SK-N-SH (cell line): ENCODE measurements at regions not wholly inside any gene's neighbourhood (a gene's known extent, or its start where the extent isn't known, plus 50 kb on each side); places are given as distances from the start of the nearest gene placed in this dataset.
A peak's percentile ranks its signal among the peaks of the same experiment; 100 is the strongest.

ENCODE experiments used
- CTCF ChIA-PET: fragments of 300-600, 350-600 bp; formaldehyde crosslinking; extraction: SDS; loops from one replicate; lab custom pipeline; 2021; lab: Yijun Ruan, JAX
- POLR2A ChIA-PET: fragments of 350-600 bp; sonication (Branson Sonifier 250); formaldehyde crosslinking; extraction: SDS; loops from one replicate; lab custom pipeline; 2020; ENCODE audit warnings: antibody characterized with exemption, inconsistent platforms; lab: Yijun Ruan, JAX
- DNase-seq: peaks from one replicate; pipeline ENCODE4 v3.0.0; 2012
- H2AFZ ChIP-seq: fragments of 200-600 bp; sonication (generic); 2 replicates; pipeline ENCODE4 v1.8.1; 2016; ENCODE audit warnings: antibody characterized with exemption, mild to moderate bottlenecking, low read depth
- H3F3A ChIP-seq: fragments of 200-600 bp; sonication (generic); replicated peaks from 2 replicates; pipeline ENCODE3; 2016; ENCODE audit warnings: antibody characterized with exemption, mild to moderate bottlenecking; ENCODE audit not compliant: insufficient read depth
- H3K27ac ChIP-seq, 2 experiments: fragments of 200-500 bp in 1 of 2; fragments of 200-600 bp in 1 of 2; sonication (Bioruptor generic) in 1 of 2; sonication (generic), shearing (Covaris generic) in 1 of 2; 2 replicates each; pipeline versions ENCODE4 v1.5.1 to v1.6.1; 2014 to 2016; ENCODE audit warnings: low read depth in 2 of 2, inconsistent platforms in 1 of 2, low read length in 1 of 2, mild to moderate bottlenecking in 1 of 2, mixed read lengths in 1 of 2
- H3K27me3 ChIP-seq: fragments of 200-600 bp; sonication (generic), shearing (Covaris generic); 2 replicates; pipeline ENCODE4 v1.6.1; 2016; ENCODE audit warnings: mixed run types; ENCODE audit not compliant: insufficient read depth
- H3K36me3 ChIP-seq, 2 experiments: fragments of 200-500 bp in 1 of 2; fragments of 200-600 bp in 1 of 2; sonication (Bioruptor generic) in 1 of 2; sonication (generic) in 1 of 2; replicated peaks in 1 of 2; 2 replicates each; pipeline versions ENCODE3 to v1.5.1; 2014 to 2016; ENCODE audit warnings: low read length in 1 of 2, mild to moderate bottlenecking in 1 of 2; ENCODE audit not compliant: insufficient read depth in 2 of 2, control insufficient read depth in 1 of 2
- H3K4me1 ChIP-seq, 2 experiments: fragments of 200-500 bp in 1 of 2; fragments of 200-600 bp in 1 of 2; sonication (Bioruptor generic) in 1 of 2; sonication (generic), shearing (Covaris generic) in 1 of 2; 2 replicates each; pipeline versions ENCODE4 v1.5.1 to v1.6.1; 2014 to 2016; ENCODE audit warnings: low read depth in 1 of 2, low read length in 1 of 2, mixed run types in 1 of 2; ENCODE audit not compliant: insufficient read depth in 2 of 2, control insufficient read depth in 1 of 2
- H3K4me2 ChIP-seq: fragments of 200-600 bp; sonication (generic), shearing (Covaris generic); 2 replicates; pipeline ENCODE4 v1.6.1; 2017; ENCODE audit warnings: mixed run types
- H3K4me3 ChIP-seq, 2 experiments: fragments of 200-500 bp in 1 of 2; fragments of 200-600 bp in 1 of 2; sonication (Bioruptor generic) in 1 of 2; sonication (generic), shearing (Covaris generic) in 1 of 2; 2 replicates each; pipeline versions ENCODE4 v1.5.1 to v1.8.1; 2014 to 2016; ENCODE audit warnings: low read depth in 2 of 2, inconsistent platforms in 1 of 2, low read length in 1 of 2, mild to moderate bottlenecking in 1 of 2, mixed read lengths in 1 of 2, moderate library complexity in 1 of 2
- H3K79me2 ChIP-seq: fragments of 200-600 bp; sonication (generic); 2 replicates; pipeline ENCODE4 v1.8.1; 2017; ENCODE audit warnings: mild to moderate bottlenecking; ENCODE audit not compliant: insufficient read depth
- H3K9ac ChIP-seq: fragments of 200-600 bp; sonication (generic); 2 replicates; pipeline ENCODE4 v1.6.1; 2017; ENCODE audit warnings: mixed run types
- H3K9me2 ChIP-seq: fragments of 200-600 bp; sonication (generic); 2 replicates; pipeline ENCODE4 v1.6.1; 2017; ENCODE audit warnings: mixed run types
- H3K9me3 ChIP-seq: fragments of 200-600 bp; sonication (generic); 2 replicates; pipeline ENCODE4 v1.6.1; 2017; ENCODE audit warnings: mixed run types, mild to moderate bottlenecking, moderate library complexity
- H4K20me1 ChIP-seq: fragments of 200-600 bp; sonication (generic); 2 replicates; pipeline ENCODE4 v1.6.1; 2017; ENCODE audit warnings: mild to moderate bottlenecking, mixed run types; ENCODE audit not compliant: insufficient read depth
- EP300 ChIP-seq, 2 experiments: IDR thresholded peaks; 2 replicates each; pipeline versions ENCODE4 v1.4.0 to v1.6.1; 2012; ENCODE audit warnings: borderline replicate concordance in 1 of 2, low read depth in 1 of 2, low read length in 1 of 2
- EZH2phosphoT487 ChIP-seq: fragments of 200-600 bp; sonication (generic); IDR thresholded peaks from 2 replicates; pipeline ENCODE4 v1.6.1; 2017; ENCODE audit warnings: low read depth, mixed run types, mild to moderate bottlenecking, antibody characterized with exemption, moderate library complexity, borderline replicate concordance
- FOSL2 ChIP-seq: IDR thresholded peaks from 2 replicates; pipeline ENCODE4 v1.4.0; 2012; ENCODE audit warnings: low read depth, mild to moderate bottlenecking, moderate library complexity, borderline replicate concordance
- FOXJ3 ChIP-seq: sonication (generic); formaldehyde crosslinking; IDR thresholded peaks from 2 replicates; pipeline ENCODE4 v1.5.1; 2020; ENCODE audit warnings: mild to moderate bottlenecking, missing genetic modification reagents
- GABPA ChIP-seq: IDR thresholded peaks from 2 replicates; pipeline ENCODE4 v1.4.0; 2012; ENCODE audit warnings: low read depth, mild to moderate bottlenecking
- JUND ChIP-seq: IDR thresholded peaks from 2 replicates; pipeline ENCODE4 v1.4.0; 2012
- NFIC ChIP-seq: IDR thresholded peaks from 2 replicates; pipeline ENCODE4 v1.4.0; 2012; ENCODE audit warnings: borderline replicate concordance
- PBX3 ChIP-seq: IDR thresholded peaks from 2 replicates; pipeline ENCODE4; 2012
- RAD21 ChIP-seq: IDR thresholded peaks from 2 replicates; pipeline ENCODE4 v1.6.1; 2012; ENCODE audit warnings: mild to moderate bottlenecking, low read length
- RCOR1 ChIP-seq: fragments of 150-350 bp; IDR thresholded peaks from 2 replicates; pipeline ENCODE4 v1.6.1; 2017; ENCODE audit warnings: antibody characterized with exemption, low read length
- REST ChIP-seq: IDR thresholded peaks from 2 replicates; pipeline ENCODE4 v1.6.1; 2012; ENCODE audit warnings: mild to moderate bottlenecking, low read depth, low read length, moderate library complexity
- TEAD4 ChIP-seq: IDR thresholded peaks from 2 replicates; pipeline ENCODE4 v1.4.0; 2012; ENCODE audit warnings: mild to moderate bottlenecking, borderline replicate concordance; ENCODE audit not compliant: insufficient read depth
- YY1 ChIP-seq: IDR thresholded peaks from 2 replicates; pipeline ENCODE4 v1.4.0; 2012; ENCODE audit warnings: low read depth, mild to moderate bottlenecking
- WGBS: methylation state at CpG from one replicate; pipeline ENCODE4 v1.1.6; 2017; ENCODE audit warnings: low lambda C conversion rate; 5-methylcytosine and 5-hydroxymethylcytosine counted together
- TF ChIP-seq, protein P1 (sequence below): fragments of 200-600 bp; sonication (generic); IDR thresholded peaks from 2 replicates; pipeline ENCODE4 v1.6.1; 2017; ENCODE audit warnings: antibody characterized with exemption, mild to moderate bottlenecking, moderate library complexity
- TF ChIP-seq, protein P2 (sequence below): fragments of 150-350 bp; IDR thresholded peaks from 2 replicates; pipeline ENCODE4 v1.6.1; 2017; ENCODE audit warnings: antibody characterized with exemption, low read length, low read depth, borderline replicate concordance
- TF ChIP-seq, protein P3 (sequence below): IDR thresholded peaks from 2 replicates; pipeline ENCODE4 v1.4.0; 2012; ENCODE audit warnings: low read depth, borderline replicate concordance

DNA sequence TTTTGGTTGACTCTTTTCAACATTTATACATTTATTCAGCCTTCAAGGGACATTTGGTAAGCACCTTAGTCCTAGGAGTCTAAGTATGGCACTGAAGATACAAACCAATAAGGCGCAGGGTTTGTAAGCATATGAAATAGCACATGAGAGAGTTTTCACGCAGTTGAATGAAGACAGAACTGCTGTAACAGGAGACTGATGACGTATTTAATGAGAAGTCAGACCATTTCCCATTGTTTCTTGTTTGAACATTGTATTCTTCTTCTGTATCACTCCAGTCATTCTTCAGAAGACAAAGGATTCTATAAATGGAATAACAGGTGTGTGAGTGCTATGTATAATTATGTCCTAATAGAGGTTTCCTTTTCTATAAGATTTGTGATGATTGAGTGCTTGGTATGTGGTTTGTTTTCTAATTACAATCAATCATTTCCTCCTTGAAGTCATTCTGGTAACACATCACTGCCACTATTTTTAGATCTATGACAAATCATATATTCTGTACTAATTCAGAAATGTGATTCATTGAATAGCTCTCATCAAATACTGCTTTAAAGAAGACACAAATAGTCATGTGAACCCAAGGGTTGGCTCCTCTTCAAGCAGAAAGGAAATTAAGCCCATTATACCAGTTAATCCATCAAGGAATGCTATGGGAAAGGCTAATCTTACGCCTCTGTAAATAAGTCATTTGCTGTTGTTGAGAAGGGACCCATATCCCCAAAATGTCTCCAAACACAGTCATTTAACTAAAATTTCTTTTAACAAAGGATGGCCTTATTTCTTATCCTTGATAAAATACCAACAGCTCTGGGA is 222.8 kb upstream of the NBEA start:
- CTCF ChIA-PET: no interaction called here
- H3K4me1 ChIP-seq: no peaks in the 10 kb centered on the region; a peak in 1 of 4 replicates
- no peaks in the 10 kb centered on the region for H3K36me3 ChIP-seq
- POLR2A ChIA-PET: no interaction called here
- no peak overlapping the region for H3K9ac ChIP-seq
- no peaks in the 10 kb centered on the region for H3K79me2 ChIP-seq
- WGBS: 68% methylated on average over 4 of the region's 4 CpGs
- no peak overlapping the region for H3K4me3 ChIP-seq
- H3F3A ChIP-seq: peaks cover 5% of the 10 kb centered on the region
- no peaks in the 10 kb centered on the region for H3K27me3 ChIP-seq
- no peak for DNase-seq
- no peaks in the 10 kb centered on the region for H3K9me3 ChIP-seq
- no peaks in the 10 kb centered on the region for H4K20me1 ChIP-seq
- H3K27ac ChIP-seq: no peak overlapping the region
- H2AFZ ChIP-seq: no peak overlapping the region
- H3K4me2 ChIP-seq: no peak overlapping the region
- H3K9me2 ChIP-seq: no peaks in the 10 kb centered on the region
- no peak for TF ChIP-seq REST
- TF ChIP-seq RCOR1: no peak
- TF ChIP-seq TEAD4: no peak
- TF ChIP-seq GABPA: no peak
- no peak for TF ChIP-seq EZH2phosphoT487
- no peak for TF ChIP-seq RAD21

GRCh38 chr13:34720618-34721017 is 221.5 kb upstream of the NBEA start:
- WGBS: 2% methylated on average over 2 of the region's 2 CpGs
- DNase-seq: no peak
- H3K27me3 ChIP-seq: no peaks in the 10 kb centered on the region
- TF ChIP-seq TEAD4: no peak
- no peak for TF ChIP-seq NFIC
- no peak for TF ChIP-seq EP300 (IDR thresholded peaks at IDR 0.05; ENCODE audit: borderline replicate concordance in 1 of 2, low read depth in 1 of 2, low read length in 1 of 2)
- 0 out of 2 replicates have a peak, but pooled peaks have one; percentile 7 for TF ChIP-seq FOSL2
- TF ChIP-seq, protein P1, sequence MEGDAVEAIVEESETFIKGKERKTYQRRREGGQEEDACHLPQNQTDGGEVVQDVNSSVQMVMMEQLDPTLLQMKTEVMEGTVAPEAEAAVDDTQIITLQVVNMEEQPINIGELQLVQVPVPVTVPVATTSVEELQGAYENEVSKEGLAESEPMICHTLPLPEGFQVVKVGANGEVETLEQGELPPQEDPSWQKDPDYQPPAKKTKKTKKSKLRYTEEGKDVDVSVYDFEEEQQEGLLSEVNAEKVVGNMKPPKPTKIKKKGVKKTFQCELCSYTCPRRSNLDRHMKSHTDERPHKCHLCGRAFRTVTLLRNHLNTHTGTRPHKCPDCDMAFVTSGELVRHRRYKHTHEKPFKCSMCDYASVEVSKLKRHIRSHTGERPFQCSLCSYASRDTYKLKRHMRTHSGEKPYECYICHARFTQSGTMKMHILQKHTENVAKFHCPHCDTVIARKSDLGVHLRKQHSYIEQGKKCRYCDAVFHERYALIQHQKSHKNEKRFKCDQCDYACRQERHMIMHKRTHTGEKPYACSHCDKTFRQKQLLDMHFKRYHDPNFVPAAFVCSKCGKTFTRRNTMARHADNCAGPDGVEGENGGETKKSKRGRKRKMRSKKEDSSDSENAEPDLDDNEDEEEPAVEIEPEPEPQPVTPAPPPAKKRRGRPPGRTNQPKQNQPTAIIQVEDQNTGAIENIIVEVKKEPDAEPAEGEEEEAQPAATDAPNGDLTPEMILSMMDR: no peak
- TF ChIP-seq, protein P2, sequence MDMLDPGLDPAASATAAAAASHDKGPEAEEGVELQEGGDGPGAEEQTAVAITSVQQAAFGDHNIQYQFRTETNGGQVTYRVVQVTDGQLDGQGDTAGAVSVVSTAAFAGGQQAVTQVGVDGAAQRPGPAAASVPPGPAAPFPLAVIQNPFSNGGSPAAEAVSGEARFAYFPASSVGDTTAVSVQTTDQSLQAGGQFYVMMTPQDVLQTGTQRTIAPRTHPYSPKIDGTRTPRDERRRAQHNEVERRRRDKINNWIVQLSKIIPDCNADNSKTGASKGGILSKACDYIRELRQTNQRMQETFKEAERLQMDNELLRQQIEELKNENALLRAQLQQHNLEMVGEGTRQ: no peak
- TF ChIP-seq PBX3: 0 out of 2 replicates have a peak, but pooled peaks have one; percentile 2
- no peak for TF ChIP-seq FOXJ3 (CRISPR knock-in tag)
- 0 out of 2 replicates have a peak, but pooled peaks have one; percentile 10 for TF ChIP-seq JUND
- no peak for TF ChIP-seq YY1
- TF ChIP-seq, protein P3, sequence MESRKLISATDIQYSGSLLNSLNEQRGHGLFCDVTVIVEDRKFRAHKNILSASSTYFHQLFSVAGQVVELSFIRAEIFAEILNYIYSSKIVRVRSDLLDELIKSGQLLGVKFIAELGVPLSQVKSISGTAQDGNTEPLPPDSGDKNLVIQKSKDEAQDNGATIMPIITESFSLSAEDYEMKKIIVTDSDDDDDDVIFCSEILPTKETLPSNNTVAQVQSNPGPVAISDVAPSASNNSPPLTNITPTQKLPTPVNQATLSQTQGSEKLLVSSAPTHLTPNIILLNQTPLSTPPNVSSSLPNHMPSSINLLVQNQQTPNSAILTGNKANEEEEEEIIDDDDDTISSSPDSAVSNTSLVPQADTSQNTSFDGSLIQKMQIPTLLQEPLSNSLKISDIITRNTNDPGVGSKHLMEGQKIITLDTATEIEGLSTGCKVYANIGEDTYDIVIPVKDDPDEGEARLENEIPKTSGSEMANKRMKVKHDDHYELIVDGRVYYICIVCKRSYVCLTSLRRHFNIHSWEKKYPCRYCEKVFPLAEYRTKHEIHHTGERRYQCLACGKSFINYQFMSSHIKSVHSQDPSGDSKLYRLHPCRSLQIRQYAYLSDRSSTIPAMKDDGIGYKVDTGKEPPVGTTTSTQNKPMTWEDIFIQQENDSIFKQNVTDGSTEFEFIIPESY: no peak

More at GRCh38 chr13:34720618-34721017, 221.5 kb upstream of the NBEA start:
- ChIA-PET POLR2A (no interaction called here), CTCF (interaction anchor here (0.6 to 0.7 kb wide), 2 partner anchors 378 to 437 kb away, joined by 3 read pairs; no protein-coding TSS in a partner anchor)
- no peak overlapping the region for H3K4me2 ChIP-seq
- no peaks in the 10 kb centered on the region for H3K36me3 ChIP-seq
- H3K79me2 ChIP-seq: no peaks in the 10 kb centered on the region
- no peak overlapping the region for H3K27ac ChIP-seq
- no peaks in the 10 kb centered on the region; a peak in 1 of 4 replicates for H3K4me1 ChIP-seq
- H2AFZ ChIP-seq: no peak overlapping the region
- no peaks in the 10 kb centered on the region for H3K9me3 ChIP-seq
- H3F3A ChIP-seq: peaks cover 5% of the 10 kb centered on the region
- no peaks in the 10 kb centered on the region for H3K9me2 ChIP-seq
- no peaks in the 10 kb centered on the region for H4K20me1 ChIP-seq
- H3K4me3 ChIP-seq: no peak overlapping the region
- no peak overlapping the region for H3K9ac ChIP-seq
